ENCODE measurements at regions not wholly inside any gene's neighbourhood (a gene's known extent, or its start where the extent isn't known, plus 50 kb on each side); places are given as distances from the start of the nearest gene placed in this dataset.

DNA sequence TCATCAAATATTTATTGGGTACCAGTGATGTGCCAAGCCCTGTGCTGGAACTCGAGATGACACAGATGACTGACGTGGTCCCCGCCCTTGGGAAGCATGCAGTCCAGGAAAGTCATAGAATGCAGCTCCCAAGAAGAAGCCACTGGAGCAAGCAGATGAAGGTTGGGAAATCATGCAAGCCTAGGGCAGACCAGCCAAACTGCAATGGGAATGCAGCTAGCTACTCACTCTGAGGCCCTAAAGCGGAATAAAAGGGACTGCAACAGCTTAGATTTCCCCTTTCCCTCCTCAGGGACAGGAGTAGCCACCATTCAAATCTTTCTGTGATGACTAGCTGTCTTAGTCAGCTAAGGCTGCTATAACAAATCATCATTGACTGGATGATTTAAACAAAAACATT lies 152.2 kb downstream of the MAFB start:
- no peak for DNase-seq

DNA sequence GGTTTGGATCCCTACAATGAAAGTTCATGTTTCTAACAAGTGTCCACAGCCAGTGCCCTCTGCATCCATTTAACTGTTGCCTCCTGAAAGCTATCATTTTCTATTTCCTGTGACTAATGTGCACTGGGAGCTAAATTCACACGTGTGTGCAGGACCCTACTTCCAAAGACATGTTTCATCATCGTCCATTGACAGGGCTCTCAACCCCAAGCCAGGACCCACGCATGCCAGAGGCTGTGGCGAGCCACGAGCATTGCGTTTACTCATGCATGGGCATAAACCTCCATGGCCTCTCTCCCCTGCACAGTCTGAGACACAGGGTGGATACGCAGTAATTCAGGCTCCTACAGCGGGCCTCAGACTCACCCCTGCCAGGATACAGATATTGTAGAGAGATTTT lies 153.2 kb downstream of the MAFB start:
- DNase-seq: no peak

DNA sequence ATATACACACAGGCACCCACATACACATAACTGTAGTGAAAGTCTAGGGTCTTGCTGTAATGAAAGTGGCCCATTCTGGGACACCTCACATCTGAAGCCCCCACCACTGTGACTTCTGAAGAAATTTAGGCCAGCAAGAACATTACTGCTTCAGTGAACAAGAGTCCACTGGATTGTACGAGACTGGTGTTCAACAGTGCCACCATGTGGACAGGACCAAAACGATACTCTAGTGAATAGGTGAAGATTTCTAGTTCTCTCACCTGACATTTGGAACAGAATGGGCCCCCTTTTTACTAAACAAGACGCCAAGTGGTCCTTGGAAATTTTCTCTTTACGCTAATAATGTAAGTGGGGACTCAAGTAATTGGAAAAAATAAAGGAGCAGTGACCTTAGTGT lies 156.9 kb downstream of the MAFB start:
- DNase-seq: peak in 2 of 3 experiments; percentile 3 to 37

DNA sequence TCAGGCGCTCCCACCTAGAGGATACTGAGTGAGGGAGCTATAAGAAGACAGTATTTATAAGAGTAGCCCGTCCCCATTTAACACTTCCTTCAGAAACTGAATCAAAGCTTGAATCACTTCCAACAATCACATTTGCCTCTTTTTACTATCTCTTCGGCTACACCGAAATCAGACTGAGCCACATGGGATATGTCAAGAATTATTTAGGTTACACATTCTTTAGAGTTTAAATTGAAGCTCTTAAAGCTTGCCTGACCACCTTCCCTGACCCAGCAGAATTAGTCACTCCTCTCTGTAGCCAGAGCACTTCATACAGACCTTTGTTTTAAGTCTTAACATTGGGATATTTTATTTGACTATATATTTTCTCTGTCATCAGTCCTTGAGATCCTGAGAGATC lies 163.7 kb downstream of the MAFB start:
- no peak for DNase-seq

DNA sequence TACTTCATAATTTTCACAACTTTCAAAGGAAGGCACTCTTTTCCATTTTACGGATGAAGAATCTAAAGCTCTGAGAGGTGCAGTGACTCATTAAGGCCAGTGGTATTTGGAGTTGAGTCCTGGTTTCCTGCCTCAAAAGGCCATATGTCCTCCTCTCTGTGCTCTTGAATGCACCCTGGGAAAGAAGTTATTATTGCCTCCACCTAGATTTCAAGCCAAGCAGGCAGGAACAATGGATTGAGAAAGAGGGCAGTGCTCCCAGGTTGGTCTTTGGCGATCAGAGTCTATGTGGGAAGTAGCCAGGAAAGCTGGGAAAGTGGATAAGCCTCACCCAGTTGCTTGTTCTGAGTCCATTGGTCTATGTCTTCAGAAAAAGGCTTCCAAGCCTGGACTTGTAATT lies 165.0 kb downstream of the MAFB start:
- DNase-seq: no peak

DNA sequence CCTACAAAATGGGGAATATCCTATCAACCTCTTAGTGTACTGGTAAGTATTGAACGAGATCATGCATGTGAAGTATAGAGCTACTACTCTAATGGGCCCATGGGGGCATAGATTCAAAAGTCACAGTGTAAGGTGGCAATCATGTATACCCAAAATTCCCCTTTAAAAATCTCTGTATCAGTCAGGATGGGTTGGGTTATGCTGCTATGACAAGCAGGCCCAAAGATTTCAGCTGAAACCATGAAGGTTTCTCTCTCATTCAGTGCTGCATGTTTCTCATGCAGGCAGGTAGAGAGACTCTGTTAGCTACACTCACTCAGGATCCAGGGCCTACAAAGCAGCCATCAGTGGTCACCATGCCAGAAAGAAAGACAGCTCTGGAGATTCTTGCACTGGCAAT lies 166.6 kb downstream of the MAFB start:
- no peak for DNase-seq

DNA sequence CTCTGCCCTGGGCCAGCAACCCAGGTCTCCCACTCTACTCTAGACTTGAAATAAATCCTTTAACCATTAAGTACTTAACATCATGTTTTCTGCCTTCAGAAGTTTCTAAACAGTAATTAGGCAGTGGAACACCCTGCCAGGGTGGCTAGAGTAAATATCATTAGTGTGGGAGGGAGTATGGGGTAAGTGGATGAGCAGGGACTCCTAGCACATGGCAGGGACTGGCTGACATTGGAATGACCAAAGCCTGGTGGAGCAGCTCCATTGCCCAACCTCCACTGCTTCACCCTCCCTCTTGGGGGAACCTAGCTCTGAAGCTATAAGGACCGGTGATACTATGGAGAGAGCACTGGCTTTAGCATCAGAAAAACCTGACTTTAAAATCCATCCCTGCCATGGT lies 167.1 kb downstream of the MAFB start:
- peak in 2 of 3 experiments; percentile 22 to 60 for DNase-seq

DNA sequence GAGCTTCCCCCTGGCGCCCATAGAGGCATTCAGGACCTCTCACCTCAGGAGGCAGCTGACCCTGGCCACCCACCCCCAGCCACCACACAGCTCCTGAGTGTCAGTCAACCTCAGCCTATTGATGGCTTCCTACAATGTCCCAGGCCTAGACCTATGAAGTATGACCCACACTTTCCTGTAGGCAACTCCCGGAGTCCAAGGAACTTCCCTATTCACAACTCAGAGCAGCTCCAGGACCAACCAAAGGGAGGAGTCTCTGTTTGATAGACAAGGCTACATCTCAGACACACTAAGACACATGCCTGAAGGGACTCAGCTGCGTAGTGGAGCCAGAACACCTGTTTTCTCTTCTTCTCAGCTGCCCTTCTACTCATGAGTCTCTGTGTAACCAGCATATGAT lies 169.1 kb downstream of the MAFB start:
- no peak for DNase-seq

DNA sequence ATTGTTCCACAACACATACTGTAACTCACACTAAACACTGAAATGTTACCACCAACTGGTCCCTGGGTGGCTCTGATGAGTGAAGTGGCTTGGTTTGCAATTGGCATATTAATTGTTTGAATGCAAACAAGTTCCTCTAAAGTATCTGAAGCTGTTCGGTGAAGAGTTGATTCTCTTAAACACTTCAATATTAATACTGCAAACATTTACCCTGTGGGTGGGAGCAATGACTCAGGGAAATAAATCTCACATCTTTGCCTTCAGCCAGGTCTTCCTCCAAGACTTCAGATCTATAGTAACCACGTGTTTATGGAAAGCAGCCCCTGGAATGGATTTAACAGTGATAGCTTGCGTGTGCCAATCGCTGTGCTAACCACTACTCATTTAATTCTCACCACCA lies 176.0 kb downstream of the MAFB start:
- DNase-seq: peak in 1 of 3 experiments; percentile 46

DNA sequence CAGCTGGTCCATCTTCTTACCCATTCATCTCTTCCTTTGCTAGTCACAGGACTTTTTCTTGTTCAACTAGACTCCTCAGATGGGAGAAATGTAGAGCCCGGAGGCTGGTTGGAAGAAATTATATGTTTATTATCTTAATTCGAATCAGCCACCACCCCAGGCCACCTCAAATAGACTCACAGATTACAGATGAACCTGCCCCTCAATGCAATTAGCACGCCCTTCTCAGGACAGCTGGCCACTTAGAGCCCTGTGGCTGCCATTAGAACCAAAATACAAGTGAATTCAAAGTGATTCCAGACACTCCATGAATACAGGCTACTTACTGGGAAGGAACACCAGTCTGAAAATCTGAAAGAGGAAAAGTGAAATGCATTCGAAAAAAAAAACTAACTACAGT lies 176.4 kb downstream of the MAFB start:
- DNase-seq: peak in 1 of 3 experiments; percentile 46

DNA sequence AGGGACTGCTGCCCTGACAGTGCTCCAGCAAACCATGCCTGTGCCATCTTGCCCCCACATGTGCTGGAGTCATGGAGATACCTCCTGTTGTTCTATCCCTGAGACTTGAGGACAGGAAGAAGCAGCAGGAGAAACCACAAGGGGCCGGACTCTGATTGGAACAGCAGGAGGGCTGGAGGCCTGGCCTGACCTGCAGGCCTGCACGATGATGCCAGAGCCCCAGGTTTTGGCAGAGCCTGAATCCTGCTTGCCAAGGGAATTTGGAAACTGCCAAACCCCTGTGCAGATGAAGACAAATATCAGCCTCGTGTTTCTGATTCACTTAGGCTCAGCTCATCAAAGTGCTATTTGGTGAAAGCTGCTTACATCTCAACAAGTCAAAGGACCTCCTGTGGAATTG lies 177.6 kb downstream of the MAFB start:
- no peak for DNase-seq

DNA sequence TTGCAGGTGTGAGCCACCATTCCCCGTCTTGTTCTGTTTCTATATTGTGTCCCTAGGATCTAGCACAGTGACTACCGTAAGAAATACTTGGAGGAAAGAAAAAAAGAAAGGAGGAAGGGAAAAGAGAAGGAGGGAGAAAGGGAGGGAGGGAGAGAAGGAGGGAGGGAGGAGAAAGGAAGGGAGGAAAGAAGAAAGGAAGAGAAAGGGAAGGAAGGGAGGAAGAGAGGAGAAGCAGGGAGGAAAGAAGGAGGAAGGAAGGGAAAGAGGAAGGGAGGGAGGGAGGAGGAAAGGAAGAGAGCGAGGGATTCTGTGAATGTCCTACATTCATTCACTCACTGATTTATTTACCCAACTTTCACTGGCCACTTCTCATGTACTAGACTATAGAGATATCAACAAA lies 178.4 kb downstream of the MAFB start:
- DNase-seq: no peak

DNA sequence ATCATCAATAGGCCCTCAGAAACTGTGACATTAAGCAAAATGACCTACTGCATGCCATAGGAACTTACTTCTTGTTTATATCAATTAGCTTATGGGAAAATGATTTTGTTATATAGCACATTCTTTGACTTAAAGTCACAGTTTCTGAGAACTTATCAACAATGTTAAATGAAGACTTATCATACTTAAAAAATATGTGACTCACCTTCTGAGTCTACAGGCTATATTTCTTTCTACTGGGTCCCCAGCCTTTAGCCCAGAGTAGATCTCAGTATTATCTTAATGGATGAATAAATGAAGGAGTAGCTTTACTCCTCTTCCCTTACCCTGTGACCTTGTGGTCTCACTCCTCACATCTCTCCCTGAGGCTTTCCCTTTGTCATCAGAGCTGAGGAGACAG lies 180.2 kb downstream of the MAFB start:
- no peak for DNase-seq

DNA sequence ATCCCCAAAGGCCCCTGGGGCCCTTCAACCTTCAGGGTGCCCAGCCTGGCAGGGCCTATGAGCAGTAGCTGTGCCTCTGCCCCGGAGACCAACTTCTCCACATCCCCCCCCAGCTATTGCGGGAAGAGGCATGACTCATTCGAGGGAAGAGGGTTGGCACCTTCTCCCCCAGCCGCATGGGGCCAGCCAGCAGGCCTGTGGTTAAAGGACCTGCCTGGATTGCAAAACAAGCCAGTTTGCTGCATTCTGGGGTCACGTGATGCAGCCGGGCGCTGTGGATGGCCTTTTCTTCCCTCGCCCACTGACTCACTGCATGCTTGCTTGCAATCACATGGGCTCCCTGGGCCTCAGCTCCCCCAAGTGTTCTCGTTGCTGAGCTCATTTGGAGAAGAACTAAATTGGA lies 182.5 kb downstream of the MAFB start:
- no peak for DNase-seq

DNA sequence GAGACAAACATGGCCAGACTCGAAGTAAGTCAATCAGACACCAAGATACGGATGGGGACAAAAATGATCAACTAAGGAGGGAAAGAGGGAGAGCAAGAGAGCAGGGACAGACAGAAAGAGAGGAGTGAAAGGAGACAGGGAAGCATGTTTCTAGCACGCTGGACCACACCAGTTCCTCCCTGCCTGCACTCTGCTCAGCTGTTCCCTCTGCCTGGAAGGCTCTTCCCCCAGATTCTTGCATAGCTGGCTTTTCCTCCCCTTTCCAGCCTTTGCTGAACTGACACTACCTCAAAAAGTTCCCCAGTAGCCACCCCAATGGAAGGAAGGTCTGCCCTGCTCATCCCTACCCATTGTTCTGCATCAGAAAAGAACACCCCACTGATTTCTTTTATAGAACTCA lies 185.9 kb downstream of the MAFB start:
- DNase-seq: no peak

DNA sequence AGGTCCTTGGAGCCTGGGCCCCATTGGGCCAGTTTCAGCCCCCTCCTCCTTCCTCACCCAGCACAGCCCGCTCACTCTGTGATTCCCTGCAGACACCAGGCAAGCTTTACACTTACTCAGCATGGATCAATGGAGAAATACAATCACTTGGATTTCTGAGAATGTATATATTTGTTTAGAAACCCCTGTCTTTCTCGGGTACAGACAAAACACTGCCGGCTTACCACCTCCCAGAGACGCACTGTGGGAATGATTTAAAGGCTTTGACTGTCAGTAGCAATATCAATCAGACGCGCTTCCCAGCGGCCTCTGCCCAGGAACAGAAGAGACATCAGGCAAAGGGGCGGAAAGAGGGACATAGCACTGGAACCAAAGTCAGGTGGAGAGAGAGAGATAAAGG lies 186.5 kb downstream of the MAFB start:
- peak in 1 of 3 experiments; percentile 37 for DNase-seq

DNA sequence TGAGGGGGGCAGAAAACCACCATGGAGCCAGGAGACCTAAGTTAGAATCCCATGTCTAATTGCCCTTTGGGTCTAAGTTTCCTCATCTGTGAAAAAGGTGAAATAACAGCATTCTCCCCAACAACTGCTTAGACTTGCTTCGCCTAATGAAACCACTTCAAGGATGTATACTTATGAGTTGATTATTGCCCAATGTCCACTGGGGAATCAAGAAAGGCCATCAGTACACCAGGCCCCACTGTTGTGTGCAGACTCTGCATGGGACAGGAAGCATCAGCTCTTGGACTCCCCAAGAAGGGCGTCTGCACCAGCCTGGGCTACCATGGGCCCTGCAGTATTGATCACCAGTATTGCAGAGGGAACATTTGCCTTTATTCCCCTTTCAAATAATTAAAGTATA lies 189.6 kb downstream of the MAFB start:
- DNase-seq: no peak

DNA sequence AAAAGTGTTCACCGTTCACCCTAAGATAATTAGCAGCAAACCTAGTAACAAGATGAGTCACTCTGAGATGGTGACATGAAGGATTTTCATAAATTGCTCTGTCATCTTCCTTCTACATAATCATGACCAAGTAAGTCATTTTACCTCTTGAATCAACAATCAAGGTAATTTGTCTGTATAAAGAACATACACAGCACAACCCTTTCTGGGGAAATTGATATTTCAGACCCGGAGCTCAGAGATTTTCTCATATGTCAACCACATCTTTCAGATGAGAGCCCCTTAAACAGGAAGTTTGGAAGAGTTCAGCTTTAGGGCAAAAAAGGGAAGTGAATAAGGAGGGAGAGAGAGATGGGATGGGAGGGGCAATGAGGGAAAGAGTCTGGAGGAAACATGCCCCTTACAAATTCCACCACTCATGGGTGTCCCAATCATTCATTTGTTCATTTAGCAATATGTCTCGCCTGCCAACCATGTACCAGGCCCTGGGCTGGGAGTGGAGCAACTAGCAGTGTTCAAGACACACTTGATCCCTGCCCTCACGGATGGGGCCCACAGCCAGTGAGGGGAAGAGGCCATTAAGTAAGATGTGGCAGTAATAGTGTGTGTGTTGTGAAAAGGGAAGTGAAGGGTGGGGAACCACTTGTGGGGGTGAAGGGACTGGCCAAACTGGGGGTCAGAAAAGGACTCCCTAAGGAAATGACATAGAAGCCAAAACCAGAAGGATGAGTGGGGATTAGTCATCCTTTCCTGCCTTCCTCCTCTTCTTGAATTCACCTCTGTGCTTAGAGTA lies 190.9 kb downstream of the MAFB start:
- DNase-seq: no peak

DNA sequence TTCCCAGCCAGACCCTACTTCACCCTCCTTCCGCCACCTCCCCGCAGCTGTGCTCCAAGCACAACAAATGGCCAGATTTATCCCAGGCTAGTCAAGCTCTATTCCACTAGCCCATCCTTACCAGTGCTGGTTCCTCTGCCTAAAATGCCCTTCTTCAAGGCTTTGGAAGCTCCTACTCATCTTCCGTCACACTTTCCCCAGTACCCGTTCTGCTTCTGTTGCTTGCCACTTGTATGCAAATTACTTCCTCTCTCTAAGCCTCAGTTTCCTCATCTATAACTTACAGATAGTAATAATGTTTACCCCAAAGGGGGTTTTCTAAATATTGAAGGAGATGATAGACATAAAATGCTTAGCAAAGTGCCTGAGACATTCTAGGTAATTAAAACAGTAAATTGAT lies 193.1 kb downstream of the MAFB start:
- DNase-seq: no peak

DNA sequence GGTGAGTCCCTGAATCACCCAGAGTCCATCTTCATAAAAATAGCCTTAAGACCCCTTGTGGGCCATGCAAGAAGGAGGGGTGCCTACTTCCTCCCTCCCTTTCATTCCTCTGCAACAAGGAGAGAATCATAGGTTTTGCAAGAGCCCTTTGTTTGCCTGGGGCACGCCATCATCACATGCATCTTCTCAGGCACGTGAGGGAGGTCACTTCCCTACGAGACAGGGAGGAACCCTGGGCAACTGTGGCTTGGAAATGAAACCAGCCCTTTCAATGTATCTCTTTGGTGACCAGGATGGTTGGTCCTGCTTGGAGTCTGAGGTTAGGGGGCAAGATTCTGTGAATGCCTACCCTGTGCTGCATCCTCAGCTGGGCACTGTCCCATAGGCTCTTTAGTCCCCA lies 194.8 kb downstream of the MAFB start:
- DNase-seq: no peak

DNA sequence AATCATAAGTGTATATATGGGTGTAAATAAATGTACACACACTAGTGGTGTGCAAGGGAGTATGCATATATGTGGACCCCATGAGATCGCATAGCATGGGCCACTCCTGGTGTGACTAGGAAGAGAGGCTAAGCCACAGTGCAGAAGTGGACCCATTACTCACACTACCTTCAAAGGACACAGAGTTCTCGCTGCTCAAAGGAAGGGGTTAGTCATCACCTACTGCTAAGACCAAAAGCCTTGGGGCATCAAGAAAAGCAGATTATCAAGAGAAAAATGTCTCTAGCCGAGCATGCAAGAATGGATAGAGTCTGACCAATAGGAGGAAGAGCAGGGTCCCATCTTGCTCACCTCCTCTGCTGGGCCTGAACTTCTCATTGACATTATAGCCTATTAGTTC lies 195.5 kb downstream of the MAFB start:
- DNase-seq: no peak

DNA sequence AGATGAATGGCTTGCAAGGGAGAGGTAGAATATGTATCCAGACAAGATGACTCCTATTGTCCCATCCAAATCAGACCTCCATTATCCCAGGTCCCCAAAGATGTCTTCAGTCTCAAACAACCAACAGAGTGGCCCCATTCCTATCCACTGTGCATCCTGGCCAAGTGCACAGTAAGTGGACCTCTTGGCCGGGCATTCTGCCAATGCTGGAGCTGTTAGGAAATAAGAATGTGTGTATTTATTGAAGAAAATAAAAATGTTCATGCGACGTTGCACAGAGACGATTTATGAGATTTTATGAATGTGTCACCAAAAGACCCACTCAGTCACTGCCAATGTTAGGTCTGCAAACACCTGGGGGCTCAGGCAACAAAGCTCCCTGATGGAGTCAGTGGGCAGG lies 196.0 kb downstream of the MAFB start:
- peak in 2 of 3 experiments; percentile 15 to 17 for DNase-seq

DNA sequence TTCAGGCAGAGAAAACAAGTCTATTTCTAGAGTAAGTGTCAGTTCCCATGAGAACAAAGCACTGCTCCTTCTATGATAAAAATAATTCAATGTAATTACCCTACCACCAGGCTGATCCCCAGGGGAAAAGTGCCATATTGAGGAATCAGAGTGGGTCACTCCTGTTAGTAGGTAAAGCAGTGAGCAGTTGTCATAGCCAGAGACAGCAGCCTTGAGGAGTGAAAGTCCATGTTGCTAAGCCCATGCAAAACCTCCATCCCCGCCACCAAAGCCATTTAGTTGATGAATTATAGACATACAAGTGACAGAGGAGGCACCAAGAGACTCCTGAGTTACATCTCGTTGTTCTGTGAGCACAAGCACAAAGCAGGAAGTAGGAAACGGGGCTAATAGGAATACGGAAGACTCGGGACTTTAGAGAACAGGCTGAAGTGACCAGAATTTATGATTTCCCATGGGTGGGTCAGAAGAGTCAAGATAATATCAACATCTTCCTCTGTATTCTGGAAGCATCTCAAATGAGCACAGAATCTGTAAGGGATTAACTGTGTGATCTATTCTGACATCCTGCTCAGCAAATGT lies 197.9 kb downstream of the MAFB start:
- no peak for DNase-seq

DNA sequence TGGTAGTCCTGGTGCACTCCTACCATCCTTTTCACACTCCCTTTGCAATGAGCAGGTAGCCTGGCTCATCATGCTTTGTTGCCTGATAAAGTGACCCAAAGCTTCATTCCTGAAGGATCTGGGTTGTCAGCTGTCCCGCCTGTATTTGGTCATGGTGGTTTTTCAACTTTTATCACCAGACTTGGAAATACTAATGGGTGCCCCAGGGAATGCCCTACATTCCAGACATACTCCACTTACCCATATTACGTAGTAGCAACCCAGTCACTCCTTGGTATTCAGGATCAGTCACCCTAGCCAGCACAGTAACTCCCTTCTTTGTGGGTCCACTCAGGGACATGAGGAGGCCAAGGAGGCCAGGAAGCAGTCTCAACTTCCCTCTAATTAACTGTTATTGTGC lies 199.2 kb downstream of the MAFB start:
- DNase-seq: no peak

DNA sequence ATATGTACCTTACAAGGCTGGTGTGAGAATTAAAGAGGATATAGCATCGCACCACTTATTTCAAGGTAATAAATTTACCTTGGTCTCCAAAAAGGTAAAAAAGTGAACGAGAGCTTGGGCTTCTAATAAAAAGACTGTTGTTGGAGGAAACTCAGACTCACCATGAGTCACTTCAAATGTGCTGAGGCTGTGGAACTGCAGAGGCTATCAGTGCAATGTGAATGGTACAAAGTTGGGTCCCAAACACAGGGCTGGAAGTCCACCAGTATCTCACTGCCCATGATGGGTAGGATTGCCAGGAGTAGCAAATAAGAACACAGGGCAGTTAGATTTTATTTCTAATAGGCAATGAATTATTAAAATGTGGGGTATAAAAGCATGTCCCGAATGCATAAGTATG lies 200.6 kb downstream of the MAFB start:
- no peak for DNase-seq
